MM.1S (cell line): ENCODE measurements at regions not wholly inside any gene's neighbourhood (a gene's known extent, or its start where the extent isn't known, plus 50 kb on each side); places are given as distances from the start of the nearest gene placed in this dataset.

Source experiments
- DNase-seq: peaks from one replicate; pipeline ENCODE4 v3.0.0-alpha.2; 2015
- H2AFZ ChIP-seq: fragments of 300-600 bp; sonication (generic); 2 replicates; pipeline ENCODE4 v1.6.0; 2016; ENCODE audit warnings: antibody characterized with exemption, low read length
- H3F3A ChIP-seq: fragments of 300-600 bp; sonication (generic); 2 replicates; pipeline ENCODE4 v1.6.1; 2016; ENCODE audit warnings: mild to moderate bottlenecking, antibody characterized with exemption, low read length, moderate library complexity, mixed read lengths; ENCODE audit not compliant: insufficient read depth
- H3K27ac ChIP-seq: fragments of 300-600 bp; sonication (generic); 2 replicates; pipeline ENCODE4 v1.5.1; 2016; ENCODE audit warnings: mild to moderate bottlenecking, low read length
- H3K27me3 ChIP-seq: fragments of 300-600 bp; sonication (generic); replicated peaks from 2 replicates; pipeline ENCODE4 v1.6.0; 2016; ENCODE audit warnings: low read length; ENCODE audit not compliant: insufficient read depth
- H3K36me3 ChIP-seq: fragments of 300-600 bp; sonication (generic); replicated peaks from 2 replicates; pipeline ENCODE4 v1.6.1; 2016; ENCODE audit warnings: mild to moderate bottlenecking, low read length, mixed read lengths; ENCODE audit not compliant: insufficient read depth
- H3K4me1 ChIP-seq: fragments of 300-600 bp; sonication (generic); 2 replicates; pipeline ENCODE4 v1.6.1; 2016; ENCODE audit warnings: low read length, mixed read lengths
- H3K4me2 ChIP-seq: fragments of 300-600 bp; sonication (generic); 2 replicates; pipeline ENCODE4 v1.6.0; 2016; ENCODE audit warnings: low read depth, low read length
- H3K4me3 ChIP-seq: fragments of 300-600 bp; sonication (generic); 2 replicates; pipeline ENCODE4 v1.5.1; 2016; ENCODE audit warnings: low read length, mixed read lengths
- H3K79me2 ChIP-seq: fragments of 300-600 bp; sonication (generic); 2 replicates; pipeline ENCODE4 v1.6.1; 2016; ENCODE audit warnings: mixed run types, low read length, mixed read lengths
- H3K9ac ChIP-seq: fragments of 300-600 bp; sonication (generic); 2 replicates; pipeline ENCODE4 v1.6.1; 2016; ENCODE audit warnings: low read length, mixed read lengths
- H3K9me2 ChIP-seq: fragments of 300-600 bp; sonication (generic); replicated peaks from 2 replicates; pipeline ENCODE4 v1.6.1; 2016; ENCODE audit warnings: mild to moderate bottlenecking, low read length, mixed read lengths; ENCODE audit not compliant: insufficient read depth
- H3K9me3 ChIP-seq: fragments of 300-600 bp; sonication (generic); replicated peaks from 2 replicates; pipeline ENCODE4 v1.6.1; 2016; ENCODE audit warnings: mild to moderate bottlenecking, low read length, mixed read lengths; ENCODE audit not compliant: insufficient read depth
- H4K20me1 ChIP-seq: fragments of 300-600 bp; sonication (generic); 2 replicates; pipeline ENCODE4 v1.6.1; 2016; ENCODE audit warnings: mild to moderate bottlenecking, low read length, moderate library complexity, mixed read lengths; ENCODE audit not compliant: insufficient read depth
- CTCF ChIP-seq: fragments of 300-600 bp; sonication (generic); IDR thresholded peaks from 2 replicates; pipeline ENCODE4 v1.5.1; 2016; ENCODE audit warnings: antibody characterized with exemption, low read length, mixed read lengths
- EZH2 ChIP-seq: fragments of 300-600 bp; sonication (generic); optimal IDR thresholded peaks from 2 replicates; pipeline ENCODE3; 2017; ENCODE audit warnings: low read depth, mild to moderate bottlenecking, antibody characterized with exemption, low read length, mixed read lengths
- EZH2phosphoT487 ChIP-seq: fragments of 300-600 bp; sonication (generic); IDR thresholded peaks from 2 replicates; pipeline ENCODE4 v1.6.1; 2018; ENCODE audit warnings: antibody characterized with exemption, low read length

- H3K9me3 ChIP-seq = no peaks in the 10 kb centered on the region
- H3K9ac ChIP-seq = no peak overlapping the region
- no peaks in the 10 kb centered on the region for H3K9me2 ChIP-seq
- H4K20me1 ChIP-seq = no peaks in the 10 kb centered on the region
- H2AFZ ChIP-seq = no peak overlapping the region
- no peaks in the 10 kb centered on the region for H3F3A ChIP-seq
- no peaks in the 10 kb centered on the region for H3K4me1 ChIP-seq
- H3K79me2 ChIP-seq = no peaks in the 10 kb centered on the region
- no peak for DNase-seq
- TF ChIP-seq EZH2phosphoT487 (no peak), CTCF (no peak), EZH2 (no peak)
- H3K27me3 ChIP-seq = no peaks in the 10 kb centered on the region
- no peak overlapping the region for H3K4me2 ChIP-seq
- no peak overlapping the region for H3K27ac ChIP-seq
- no peaks in the 10 kb centered on the region for H3K36me3 ChIP-seq
- no peak overlapping the region for H3K4me3 ChIP-seq
Observed at GRCh38 chrX:104342065-104342464, 87.3 kb upstream of the ESX1 start.

- TF ChIP-seq EZH2phosphoT487 = no peak
- no peak for TF ChIP-seq CTCF
- TF ChIP-seq EZH2 = no peak
- Histone ChIP-seq H3K4me3 (no peak overlapping the region), H3K36me3 (no peaks in the 10 kb centered on the region), H2AFZ (no peak overlapping the region), H3K4me2 (no peak overlapping the region), H3K79me2 (no peaks in the 10 kb centered on the region), H3K9ac (no peak overlapping the region), H3K4me1 (no peaks in the 10 kb centered on the region), H4K20me1 (no peaks in the 10 kb centered on the region), H3K27me3 (no peaks in the 10 kb centered on the region), H3F3A (no peaks in the 10 kb centered on the region), H3K9me3 (no peaks in the 10 kb centered on the region), H3K27ac (no peak overlapping the region), H3K9me2 (no peaks in the 10 kb centered on the region)
- DNase-seq = no peak
Observed at GRCh38 chrX:104335756-104336155, 81.0 kb upstream of the ESX1 start.

- no peak overlapping the region for H3K4me2 ChIP-seq
- TF ChIP-seq EZH2 = no peak
- no peak for TF ChIP-seq CTCF
- no peak overlapping the region for H2AFZ ChIP-seq
- H3K4me1 ChIP-seq = no peaks in the 10 kb centered on the region
- H3K36me3 ChIP-seq = no peaks in the 10 kb centered on the region
- no peak overlapping the region for H3K4me3 ChIP-seq
- H3F3A ChIP-seq = no peaks in the 10 kb centered on the region
- H4K20me1 ChIP-seq = no peaks in the 10 kb centered on the region
- no peaks in the 10 kb centered on the region for H3K79me2 ChIP-seq
- no peak overlapping the region for H3K27ac ChIP-seq
- no peaks in the 10 kb centered on the region for H3K9me3 ChIP-seq
- no peaks in the 10 kb centered on the region for H3K9me2 ChIP-seq
- no peak for DNase-seq
- no peaks in the 10 kb centered on the region for H3K27me3 ChIP-seq
- no peak overlapping the region for H3K9ac ChIP-seq
Observed at GRCh38 chrX:104334971-104335370, 80.2 kb upstream of the ESX1 start.
